HG02623 (cell line): ENCODE measurements at regions not wholly inside any gene's neighbourhood (a gene's known extent, or its start where the extent isn't known, plus 50 kb on each side); places are given as distances from the start of the nearest gene placed in this dataset.
"Not testable (repeated sequence)": the region's sequence is repeated elsewhere in the genome, so short reads cannot be mapped to it uniquely, and the experiment has no call there.

Experiments
- ATAC-seq: cut with Tn5 transposase; IDR thresholded peaks from one replicate; pipeline ENCODE4 v1.9.1; 2021; ENCODE audit warnings: moderate library complexity; ENCODE audit not compliant: unreplicated experiment

- no peak for ATAC-seq
These were observed 78.5 kb upstream of the ADAMTS5 start for GRCh38 chr21:27045281-27045985.

- no peak for ATAC-seq
These were observed 76.5 kb upstream of the ADAMTS5 start for GRCh38 chr21:27043377-27043776.

GRCh38 chr21:27040738-27041469 lies 74.0 kb upstream of the ADAMTS5 start:
- no peak for ATAC-seq

DNA sequence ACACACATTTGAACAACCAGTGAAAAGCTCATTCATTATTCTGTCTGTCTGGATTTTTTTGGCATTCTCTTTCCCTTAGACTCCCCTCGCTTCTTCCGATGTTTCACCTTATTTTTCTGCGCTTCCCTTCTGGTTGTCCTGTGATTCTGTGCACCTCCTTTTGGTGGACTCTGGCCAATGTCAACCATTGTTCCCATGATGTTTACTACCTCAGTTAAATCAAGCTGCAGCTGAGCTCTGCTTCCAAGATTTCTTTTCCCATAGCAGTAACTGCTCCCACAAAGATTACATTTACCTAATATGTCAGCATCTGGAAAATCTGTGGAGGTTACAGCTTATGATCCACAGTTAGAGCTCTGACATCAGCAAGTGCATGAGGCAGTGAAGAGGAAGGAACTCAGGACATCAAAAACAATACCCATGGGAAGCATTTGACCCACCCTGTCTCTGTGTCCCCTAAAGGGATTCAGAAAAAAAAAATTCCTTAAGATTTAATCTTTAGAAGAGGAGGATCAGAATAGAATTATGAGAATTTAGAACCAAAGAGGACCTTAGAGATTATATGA lies 69.9 kb upstream of the ADAMTS5 start:
- ATAC-seq = no peak

- ATAC-seq = no peak
These were observed 68.9 kb upstream of the ADAMTS5 start for GRCh38 chr21:27035791-27036190.

DNA sequence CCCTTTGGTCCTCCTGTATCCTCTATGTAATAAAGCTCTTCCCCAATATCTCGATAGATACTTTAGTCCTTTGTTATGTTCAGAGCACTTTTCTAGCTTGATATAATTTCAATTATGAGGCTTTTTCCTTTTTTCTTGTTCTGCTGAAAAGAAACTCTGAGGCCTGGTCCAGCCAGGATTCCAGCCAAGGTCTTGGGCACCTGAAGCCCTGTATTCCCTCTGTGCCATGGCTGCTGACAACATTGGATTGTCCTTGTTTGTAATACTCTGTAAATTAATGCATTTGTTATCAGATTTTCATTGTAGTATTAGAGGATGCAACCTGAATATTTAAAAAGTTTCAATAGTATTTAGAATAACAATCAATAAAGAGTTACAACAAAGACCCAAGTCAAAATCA lies 67.9 kb upstream of the ADAMTS5 start:
- no peak for ATAC-seq

- ATAC-seq = no peak
These were observed 66.6 kb upstream of the ADAMTS5 start for GRCh38 chr21:27033471-27033870.

GRCh38 chr21:27026501-27026900 lies 59.6 kb upstream of the ADAMTS5 start:
- ATAC-seq = no peak

GRCh38 chr21:27025708-27026107 lies 58.8 kb upstream of the ADAMTS5 start:
- ATAC-seq = not testable (repeated sequence)

DNA sequence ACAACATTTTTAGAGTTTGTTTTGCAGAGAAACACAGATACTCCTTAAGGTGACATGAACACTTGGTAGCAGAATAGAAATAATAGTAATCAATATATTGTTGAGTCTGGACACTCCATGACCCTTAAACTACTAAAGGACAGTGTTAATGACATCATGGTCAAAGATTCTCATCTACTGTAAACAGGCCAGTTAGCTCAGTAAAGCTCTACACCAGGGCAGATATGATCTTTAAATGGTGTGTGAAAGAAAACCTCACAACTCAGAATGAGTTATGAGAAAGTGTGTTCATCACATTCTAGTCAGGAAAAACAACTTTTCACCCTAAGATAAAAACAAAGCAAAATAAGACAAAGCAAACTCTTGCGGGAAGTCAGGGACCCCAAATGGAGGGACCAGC lies 58.1 kb upstream of the ADAMTS5 start:
- no peak for ATAC-seq

GRCh38 chr21:27024301-27024700 lies 57.4 kb upstream of the ADAMTS5 start:
- ATAC-seq = no peak

DNA sequence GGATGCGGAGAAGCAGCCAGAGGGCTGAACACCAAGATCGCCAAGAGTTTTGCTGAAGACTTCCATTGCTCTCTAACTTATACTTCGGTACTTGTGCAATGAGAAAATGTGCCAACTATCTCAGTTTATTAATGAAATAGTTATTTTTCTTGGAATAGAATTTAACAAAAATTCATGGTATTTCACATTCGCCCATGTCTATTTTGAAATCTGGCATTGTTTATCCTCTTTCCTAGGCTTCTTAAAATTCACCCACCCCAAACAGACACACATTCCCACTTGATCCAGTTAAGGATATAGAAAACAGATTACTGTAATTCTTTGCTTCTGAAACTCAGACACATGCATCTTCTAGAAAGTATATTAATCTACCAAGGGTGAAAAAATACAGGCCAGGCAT lies 56.3 kb upstream of the ADAMTS5 start:
- no peak for ATAC-seq

GRCh38 chr21:27021801-27022200 lies 54.9 kb upstream of the ADAMTS5 start:
- ATAC-seq = no peak

DNA sequence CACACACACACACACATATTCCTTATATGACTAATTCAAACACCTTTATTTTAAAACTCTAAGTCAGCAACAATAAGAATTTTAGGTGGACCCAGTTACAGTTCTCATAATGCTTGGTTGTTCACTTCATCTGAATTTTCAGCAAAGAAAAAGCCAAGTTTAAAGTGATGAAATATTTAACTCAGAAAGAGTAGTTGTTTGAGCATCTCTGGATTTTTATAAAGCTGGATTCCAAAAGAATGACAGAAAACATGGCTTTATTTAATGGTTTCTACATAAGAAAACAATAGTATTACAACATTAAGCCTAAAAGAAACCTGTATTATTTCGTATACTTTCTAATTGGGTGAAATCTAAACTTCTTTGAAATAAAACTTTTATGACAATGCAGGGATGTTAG lies 54.2 kb upstream of the ADAMTS5 start:
- no peak for ATAC-seq

DNA sequence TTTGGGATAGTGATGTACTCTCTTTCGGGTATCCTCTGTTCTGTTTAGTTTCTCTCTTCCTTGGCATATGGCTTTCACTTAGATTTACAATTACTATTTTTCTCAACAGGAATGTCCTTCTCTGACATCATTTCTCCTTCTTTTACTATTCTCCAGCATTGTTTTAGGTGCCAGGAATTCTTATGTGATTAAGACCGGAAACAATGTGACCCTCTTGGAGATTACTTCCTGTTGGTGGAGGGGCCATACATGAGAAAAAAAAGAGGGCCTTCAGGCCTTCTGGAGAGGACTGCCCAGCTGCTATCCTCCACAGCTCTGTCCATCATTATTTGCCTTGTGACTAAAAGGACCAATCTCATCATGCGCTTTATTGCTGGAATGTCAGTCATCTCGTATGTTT lies 50.4 kb upstream of the ADAMTS5 start:
- ATAC-seq = no peak
